ENCODE measurements at regions not wholly inside any gene's neighbourhood (a gene's known extent, or its start where the extent isn't known, plus 50 kb on each side); places are given as distances from the start of the nearest gene placed in this dataset.

- CTCF ChIA-PET = no interaction called here
- intact Hi-C loops (cut with micrococcal nuclease) = no loop called here
- H3K27me3 Mint-ChIP-seq (ENCODE audit: low read depth) = no peaks in the 10 kb centered on the region
- H3K36me3 Mint-ChIP-seq (ENCODE audit: low read depth) = no peaks in the 10 kb centered on the region
- no peak for DNase-seq
- peaks cover 2% of the 10 kb centered on the region for H3K9me3 Mint-ChIP-seq
- no peaks in the 10 kb centered on the region for H3K4me1 Mint-ChIP-seq (ENCODE audit: low read depth)
- no peak overlapping the region for H3K4me3 Mint-ChIP-seq
- H3K27ac Mint-ChIP-seq = no peak overlapping the region
Observed at GRCh38 chr6:94414041-94414440, 994.7 kb upstream of the EPHA7 start.

- no peak overlapping the region for H3K27ac Mint-ChIP-seq
- no peaks in the 10 kb centered on the region for H3K36me3 Mint-ChIP-seq (ENCODE audit: low read depth)
- no peaks in the 10 kb centered on the region for H3K9me3 Mint-ChIP-seq
- DNase-seq = no peak
- no peak overlapping the region for H3K4me3 Mint-ChIP-seq
- CTCF ChIA-PET = no interaction called here
- H3K27me3 Mint-ChIP-seq (ENCODE audit: low read depth) = no peaks in the 10 kb centered on the region
- intact Hi-C loops (cut with micrococcal nuclease) = no loop called here
- no peaks in the 10 kb centered on the region for H3K4me1 Mint-ChIP-seq (ENCODE audit: low read depth)
Observed at GRCh38 chr6:94401311-94401710, 982.0 kb upstream of the EPHA7 start.

GRCh38 chr6:94394822-94395221, 975.5 kb upstream of the EPHA7 start:
- intact Hi-C loops (cut with micrococcal nuclease) = no loop called here
- Mint-ChIP-seq H3K27me3 (ENCODE audit: low read depth) (no peaks in the 10 kb centered on the region), H3K36me3 (ENCODE audit: low read depth) (no peaks in the 10 kb centered on the region), H3K4me1 (ENCODE audit: low read depth) (no peaks in the 10 kb centered on the region), H3K27ac (no peak overlapping the region), H3K9me3 (peaks cover 2% of the 10 kb centered on the region), H3K4me3 (no peak overlapping the region)
- no peak for DNase-seq
- CTCF ChIA-PET = no interaction called here

GRCh38 chr6:94389218-94389617, 969.9 kb upstream of the EPHA7 start:
- DNase-seq = no peak
- intact Hi-C loops (cut with micrococcal nuclease) = no loop called here
- H3K27me3 Mint-ChIP-seq (ENCODE audit: low read depth) = no peaks in the 10 kb centered on the region
- no peaks in the 10 kb centered on the region for H3K4me1 Mint-ChIP-seq (ENCODE audit: low read depth)
- H3K27ac Mint-ChIP-seq = no peak overlapping the region
- H3K36me3 Mint-ChIP-seq (ENCODE audit: low read depth) = no peaks in the 10 kb centered on the region
- CTCF ChIA-PET = no interaction called here
- H3K4me3 Mint-ChIP-seq = no peak overlapping the region
- peaks cover 1% of the 10 kb centered on the region for H3K9me3 Mint-ChIP-seq

GRCh38 chr6:94377835-94378234, 958.5 kb upstream of the EPHA7 start:
- no peak for DNase-seq
- CTCF ChIA-PET = no interaction called here
- Mint-ChIP-seq H3K4me1 (ENCODE audit: low read depth) (no peaks in the 10 kb centered on the region), H3K36me3 (ENCODE audit: low read depth) (no peaks in the 10 kb centered on the region), H3K4me3 (no peak overlapping the region), H3K27ac (no peak overlapping the region), H3K27me3 (ENCODE audit: low read depth) (no peaks in the 10 kb centered on the region), H3K9me3 (peaks cover 4% of the 10 kb centered on the region)
- intact Hi-C loops (cut with micrococcal nuclease) = no loop called here

GRCh38 chr6:94376876-94377275, 957.5 kb upstream of the EPHA7 start:
- Mint-ChIP-seq H3K36me3 (ENCODE audit: low read depth) (no peaks in the 10 kb centered on the region), H3K9me3 (peaks cover 4% of the 10 kb centered on the region), H3K4me3 (no peak overlapping the region), H3K4me1 (ENCODE audit: low read depth) (no peaks in the 10 kb centered on the region), H3K27ac (no peak overlapping the region), H3K27me3 (ENCODE audit: low read depth) (no peaks in the 10 kb centered on the region)
- no peak for DNase-seq
- CTCF ChIA-PET = no interaction called here
- intact Hi-C loops (cut with micrococcal nuclease) = no loop called here

- DNase-seq = no peak
- H3K27me3 Mint-ChIP-seq (ENCODE audit: low read depth) = no peaks in the 10 kb centered on the region
- peaks cover 6% of the 10 kb centered on the region for H3K9me3 Mint-ChIP-seq
- H3K4me1 Mint-ChIP-seq (ENCODE audit: low read depth) = no peaks in the 10 kb centered on the region
- no peak overlapping the region for H3K27ac Mint-ChIP-seq
- intact Hi-C loops (cut with micrococcal nuclease) = no loop called here
- no peak overlapping the region for H3K4me3 Mint-ChIP-seq
- H3K36me3 Mint-ChIP-seq (ENCODE audit: low read depth) = no peaks in the 10 kb centered on the region
- CTCF ChIA-PET = no interaction called here
Observed at GRCh38 chr6:94372229-94372628, 952.9 kb upstream of the EPHA7 start.

- Mint-ChIP-seq H3K4me3 (no peak overlapping the region), H3K27ac (no peak overlapping the region), H3K4me1 (ENCODE audit: low read depth) (no peaks in the 10 kb centered on the region), H3K36me3 (ENCODE audit: low read depth) (no peaks in the 10 kb centered on the region), H3K27me3 (ENCODE audit: low read depth) (no peaks in the 10 kb centered on the region), H3K9me3 (peaks cover 10% of the 10 kb centered on the region)
- CTCF ChIA-PET = no interaction called here
- no peak for DNase-seq
- intact Hi-C loops (cut with micrococcal nuclease) = no loop called here
Observed at GRCh38 chr6:94367316-94367715, 948.0 kb upstream of the EPHA7 start.

- Mint-ChIP-seq H3K27me3 (ENCODE audit: low read depth) (no peaks in the 10 kb centered on the region), H3K4me1 (ENCODE audit: low read depth) (no peaks in the 10 kb centered on the region), H3K4me3 (no peak overlapping the region), H3K27ac (no peak overlapping the region), H3K9me3 (peaks cover 6% of the 10 kb centered on the region), H3K36me3 (ENCODE audit: low read depth) (no peaks in the 10 kb centered on the region)
- CTCF ChIA-PET = no interaction called here
- DNase-seq = no peak
- intact Hi-C loops (cut with micrococcal nuclease) = no loop called here
Observed at GRCh38 chr6:94362061-94362864, 942.9 kb upstream of the EPHA7 start.

- no peaks in the 10 kb centered on the region for H3K27me3 Mint-ChIP-seq (ENCODE audit: low read depth)
- H3K4me1 Mint-ChIP-seq (ENCODE audit: low read depth) = no peaks in the 10 kb centered on the region
- no peak overlapping the region for H3K4me3 Mint-ChIP-seq
- intact Hi-C loops (cut with micrococcal nuclease) = no loop called here
- no peaks in the 10 kb centered on the region for H3K36me3 Mint-ChIP-seq (ENCODE audit: low read depth)
- DNase-seq = no peak
- no peak overlapping the region for H3K27ac Mint-ChIP-seq
- peaks cover 6% of the 10 kb centered on the region for H3K9me3 Mint-ChIP-seq
- CTCF ChIA-PET = no interaction called here
Observed at GRCh38 chr6:94361304-94362060, 942.1 kb upstream of the EPHA7 start.

- Mint-ChIP-seq H3K27ac (no peak overlapping the region), H3K9me3 (no peaks in the 10 kb centered on the region), H3K27me3 (ENCODE audit: low read depth) (no peaks in the 10 kb centered on the region), H3K4me3 (no peak overlapping the region), H3K4me1 (ENCODE audit: low read depth) (no peaks in the 10 kb centered on the region), H3K36me3 (ENCODE audit: low read depth) (no peaks in the 10 kb centered on the region)
- DNase-seq = no peak
- intact Hi-C loops (cut with micrococcal nuclease) = no loop called here
- CTCF ChIA-PET = no interaction called here
Observed at GRCh38 chr6:94357381-94357980, 938.1 kb upstream of the EPHA7 start.

- no peaks in the 10 kb centered on the region for H3K4me1 Mint-ChIP-seq (ENCODE audit: low read depth)
Observed at GRCh38 chr6:94350833-94351232, 931.5 kb upstream of the EPHA7 start.

GRCh38 chr6:94349227-94349626, 929.9 kb upstream of the EPHA7 start:
- H3K36me3 Mint-ChIP-seq (ENCODE audit: low read depth) = no peaks in the 10 kb centered on the region
- intact Hi-C loops (cut with micrococcal nuclease) = no loop called here
- H3K27me3 Mint-ChIP-seq (ENCODE audit: low read depth) = no peaks in the 10 kb centered on the region
- no peak for DNase-seq
- no peaks in the 10 kb centered on the region for H3K4me1 Mint-ChIP-seq (ENCODE audit: low read depth)
- no peaks in the 10 kb centered on the region for H3K9me3 Mint-ChIP-seq
- no peak overlapping the region for H3K27ac Mint-ChIP-seq
- CTCF ChIA-PET = no interaction called here
- no peak overlapping the region for H3K4me3 Mint-ChIP-seq

More at GRCh38 chr6:94350833-94351232, 931.5 kb upstream of the EPHA7 start:
- Mint-ChIP-seq H3K9me3 (no peaks in the 10 kb centered on the region), H3K4me3 (no peak overlapping the region), H3K27me3 (ENCODE audit: low read depth) (no peaks in the 10 kb centered on the region), H3K27ac (no peak overlapping the region), H3K36me3 (ENCODE audit: low read depth) (no peaks in the 10 kb centered on the region)
- DNase-seq = no peak
- intact Hi-C loops (cut with micrococcal nuclease) = no loop called here
- CTCF ChIA-PET = no interaction called here
